ENCODE measurements at regions not wholly inside any gene's neighbourhood (a gene's known extent, or its start where the extent isn't known, plus 50 kb on each side); places are given as distances from the start of the nearest gene placed in this dataset.

- H3K9me3 Mint-ChIP-seq (ENCODE audit: unreplicated experiment): no peaks in the 10 kb centered on the region
- Histone ChIP-seq H3K27me3 (replicated peaks; ENCODE audit: control insufficient read depth, insufficient read depth, low read length) (no peaks in the 10 kb centered on the region), H3K4me1 (no peaks in the 10 kb centered on the region), H3K4me3 (ENCODE audit: low read depth, low read length) (no peak overlapping the region), H3K36me3 (ENCODE audit: control insufficient read depth, insufficient read depth, low read length) (no peaks in the 10 kb centered on the region), H3K9me3 (no peaks in the 10 kb centered on the region)
- no peak overlapping the region for H3K4me3 Mint-ChIP-seq (ENCODE audit: unreplicated experiment)
- no peaks in the 10 kb centered on the region for H3K4me1 Mint-ChIP-seq (ENCODE audit: low read depth, unreplicated experiment)
- H3K36me3 Mint-ChIP-seq (ENCODE audit: insufficient read depth, unreplicated experiment): no peaks in the 10 kb centered on the region
- ChIA-PET CTCF (interaction anchor here (0.6 kb wide), 1 partner anchor 100 kb away, joined by 3 read pairs; no protein-coding TSS in a partner anchor), POLR2A (no interaction called here)
- TF ChIP-seq CTCF (IDR thresholded peaks at IDR 0.05; ENCODE audit: insufficient read depth in 1 of 2, low read depth in 1 of 2, low read length in 1 of 2, severe bottlenecking in 1 of 2, unreplicated experiment in 1 of 2): no peak
- no peak overlapping the region for H3K27ac Mint-ChIP-seq (ENCODE audit: unreplicated experiment)
- no TSS peak for BruUV-seq (replicated peaks)
- intact Hi-C loops (cut with micrococcal nuclease; ENCODE audit: unreplicated experiment): no loop called here
- DNase-seq: no peak
- no peaks in the 10 kb centered on the region for H3K27me3 Mint-ChIP-seq (ENCODE audit: insufficient read depth, unreplicated experiment)
Observed at GRCh38 chr4:35723973-35724372, 520.3 kb downstream of the ARAP2 start.

- no peak for TF ChIP-seq CTCF (IDR thresholded peaks at IDR 0.05; ENCODE audit: insufficient read depth in 1 of 2, low read depth in 1 of 2, low read length in 1 of 2, severe bottlenecking in 1 of 2, unreplicated experiment in 1 of 2)
- H3K9me3 Mint-ChIP-seq (ENCODE audit: unreplicated experiment): no peaks in the 10 kb centered on the region
- ChIA-PET CTCF (no interaction called here), POLR2A (no interaction called here)
- Histone ChIP-seq H3K36me3 (ENCODE audit: control insufficient read depth, insufficient read depth, low read length) (no peaks in the 10 kb centered on the region), H3K27me3 (replicated peaks; ENCODE audit: control insufficient read depth, insufficient read depth, low read length) (no peaks in the 10 kb centered on the region), H3K4me3 (ENCODE audit: low read depth, low read length) (no peak overlapping the region), H3K9me3 (no peaks in the 10 kb centered on the region), H3K4me1 (no peaks in the 10 kb centered on the region)
- intact Hi-C loops (cut with micrococcal nuclease; ENCODE audit: unreplicated experiment): loop anchor here (1.0 kb wide), 1 partner anchor 209 kb away; no protein-coding TSS in a partner anchor
- peak in 1 of 2 experiments; percentile 9 for DNase-seq
- no peaks in the 10 kb centered on the region for H3K27me3 Mint-ChIP-seq (ENCODE audit: insufficient read depth, unreplicated experiment)
- H3K27ac Mint-ChIP-seq (ENCODE audit: unreplicated experiment): no peak overlapping the region
- no TSS peak for BruUV-seq (replicated peaks)
- no peak overlapping the region for H3K4me3 Mint-ChIP-seq (ENCODE audit: unreplicated experiment)
- H3K36me3 Mint-ChIP-seq (ENCODE audit: insufficient read depth, unreplicated experiment): no peaks in the 10 kb centered on the region
- no peaks in the 10 kb centered on the region for H3K4me1 Mint-ChIP-seq (ENCODE audit: low read depth, unreplicated experiment)
Observed at GRCh38 chr4:35725131-35725530, 519.2 kb downstream of the ARAP2 start.

- ChIA-PET CTCF (no interaction called here), POLR2A (no interaction called here)
- no peaks in the 10 kb centered on the region for H3K9me3 Mint-ChIP-seq (ENCODE audit: unreplicated experiment)
- H3K4me1 Mint-ChIP-seq (ENCODE audit: low read depth, unreplicated experiment): no peaks in the 10 kb centered on the region
- H3K36me3 ChIP-seq (ENCODE audit: control insufficient read depth, insufficient read depth, low read length): no peaks in the 10 kb centered on the region
- H3K36me3 Mint-ChIP-seq (ENCODE audit: insufficient read depth, unreplicated experiment): peaks cover 6% of the 10 kb centered on the region
- no TSS peak for BruUV-seq (replicated peaks)
- intact Hi-C loops (cut with micrococcal nuclease; ENCODE audit: unreplicated experiment): no loop called here
- no peaks in the 10 kb centered on the region for H3K27me3 ChIP-seq (replicated peaks; ENCODE audit: control insufficient read depth, insufficient read depth, low read length)
- no peak overlapping the region for H3K27ac Mint-ChIP-seq (ENCODE audit: unreplicated experiment)
- no peaks in the 10 kb centered on the region for H3K27me3 Mint-ChIP-seq (ENCODE audit: insufficient read depth, unreplicated experiment)
- no peak overlapping the region for H3K4me3 Mint-ChIP-seq (ENCODE audit: unreplicated experiment)
- H3K9me3 ChIP-seq: no peaks in the 10 kb centered on the region
- H3K4me1 ChIP-seq: no peaks in the 10 kb centered on the region
- H3K4me3 ChIP-seq (ENCODE audit: low read depth, low read length): no peak overlapping the region
- no peak for TF ChIP-seq CTCF (IDR thresholded peaks at IDR 0.05; ENCODE audit: insufficient read depth in 1 of 2, low read depth in 1 of 2, low read length in 1 of 2, severe bottlenecking in 1 of 2, unreplicated experiment in 1 of 2)
- DNase-seq: no peak
Observed at GRCh38 chr4:35730414-35730813, 513.9 kb downstream of the ARAP2 start.

Measured in Caco-2 (cell line).